Liver (tissue), 8 donors: ENCODE measurements at regions not wholly inside any gene's neighbourhood (a gene's known extent, or its start where the extent isn't known, plus 50 kb on each side); places are given as distances from the start of the nearest gene placed in this dataset.
"Not testable (repeated sequence)": the region's sequence is repeated elsewhere in the genome, so short reads cannot be mapped to it uniquely, and the experiment has no call there.

Experiments
- DNase-seq: peaks from one replicate; pipeline ENCODE4 v3.0.0-alpha.2; 2017; ENCODE audit warnings: low spot score
- H3K27ac ChIP-seq, 2 donors: one replicate each; pipeline ENCODE4 v1.7.0; 2013; ENCODE audit warnings: inconsistent platforms in 2 of 2, low read length in 2 of 2, control low read depth in 1 of 2, low read depth in 1 of 2, mild to moderate bottlenecking in 1 of 2
- H3K27me3 ChIP-seq, 4 donors: one replicate each; pipeline versions ENCODE4 v1.6.1 to v1.7.0; 2013; ENCODE audit warnings: low read length in 3 of 4, inconsistent platforms in 1 of 4, mild to moderate bottlenecking in 1 of 4, moderate library complexity in 1 of 4; ENCODE audit not compliant: control insufficient read depth in 4 of 4, insufficient read depth in 4 of 4
- H3K36me3 ChIP-seq, 4 donors: one replicate each; pipeline versions ENCODE4 v1.6.1 to v1.7.0; 2013; ENCODE audit warnings: low read length in 3 of 4, mild to moderate bottlenecking in 3 of 4, low read depth in 1 of 4, moderate library complexity in 1 of 4; ENCODE audit not compliant: control insufficient read depth in 4 of 4, insufficient read depth in 3 of 4
- H3K4me1 ChIP-seq, 4 donors: one replicate each; pipeline versions ENCODE4 v1.6.1 to v1.7.0; 2013; ENCODE audit warnings: low read length in 3 of 4, mild to moderate bottlenecking in 3 of 4, moderate library complexity in 1 of 4; ENCODE audit not compliant: control insufficient read depth in 4 of 4, insufficient read depth in 4 of 4
- H3K4me3 ChIP-seq, 3 donors: one replicate each; pipeline versions ENCODE4 v1.6.1 to v1.7.0; 2013; ENCODE audit warnings: low read length in 3 of 3, control low read depth in 1 of 3, low read depth in 1 of 3, mild to moderate bottlenecking in 1 of 3
- H3K9ac ChIP-seq, 2 donors: one replicate each; pipeline ENCODE4 v1.7.0; 2013; ENCODE audit warnings: low read length in 2 of 2, mild to moderate bottlenecking in 2 of 2, moderate library complexity in 2 of 2, control low read depth in 1 of 2, low read depth in 1 of 2
- H3K9me3 ChIP-seq, 4 donors: one replicate each; pipeline versions ENCODE4 v1.6.1 to v1.7.0; 2013; ENCODE audit warnings: low read length in 3 of 4; ENCODE audit not compliant: control insufficient read depth in 4 of 4
- ATF3 ChIP-seq: IDR thresholded peaks from 2 replicates; pipeline ENCODE4 v1.6.1; 2016; ENCODE audit warnings: antibody characterized with exemption
- CTCF ChIP-seq: fragments of 150-350 bp; IDR thresholded peaks from 2 replicates; pipeline ENCODE4 v1.5.1; 2017; ENCODE audit warnings: improper control_type of control experiment, low read depth, low read length; ENCODE audit not compliant: missing input control
- EGR1 ChIP-seq, 2 donors: IDR thresholded peaks; 2 replicates each; pipeline ENCODE4 v1.6.1; 2016 to 2018; ENCODE audit warnings: antibody characterized with exemption in 2 of 2, low read depth in 2 of 2
- FOXA1 ChIP-seq: IDR thresholded peaks from 2 replicates; pipeline ENCODE4 v1.6.1; 2016; ENCODE audit warnings: antibody characterized with exemption
- FOXA2 ChIP-seq: IDR thresholded peaks from 2 replicates; pipeline ENCODE4 v1.6.1; 2016; ENCODE audit warnings: antibody characterized with exemption
- GABPA ChIP-seq, 2 donors: IDR thresholded peaks in 1 of 2; conservative IDR thresholded peaks in 1 of 2; 2 replicates each; pipeline ENCODE4 v1.6.1; 2016; ENCODE audit warnings: antibody characterized with exemption in 2 of 2, mild to moderate bottlenecking in 1 of 2, moderate library complexity in 1 of 2
- HNF4A ChIP-seq, 2 donors: conservative IDR thresholded peaks; 2 replicates each; pipeline ENCODE4 v1.6.1; 2016; ENCODE audit warnings: antibody characterized with exemption in 2 of 2, mild to moderate bottlenecking in 2 of 2
- HNF4G ChIP-seq: IDR thresholded peaks from 2 replicates; pipeline ENCODE4 v1.6.1; 2016; ENCODE audit warnings: antibody characterized with exemption
- JUND ChIP-seq, 2 donors: IDR thresholded peaks; 2 replicates each; pipeline ENCODE4 v1.6.1; 2016; ENCODE audit warnings: antibody characterized with exemption in 2 of 2
- MAX ChIP-seq: IDR thresholded peaks from 2 replicates; pipeline ENCODE4 v1.6.1; 2016; ENCODE audit warnings: antibody characterized with exemption
- NR2F2 ChIP-seq: IDR thresholded peaks from 2 replicates; pipeline ENCODE4 v1.6.1; 2016; ENCODE audit warnings: antibody characterized with exemption
- RAD21 ChIP-seq, 2 donors: IDR thresholded peaks; 2 replicates each; pipeline ENCODE4 v1.6.1; 2016; ENCODE audit warnings: antibody characterized with exemption in 2 of 2, mild to moderate bottlenecking in 2 of 2
- REST ChIP-seq: IDR thresholded peaks from 2 replicates; pipeline ENCODE4 v1.6.1; 2016; ENCODE audit warnings: antibody characterized with exemption, mild to moderate bottlenecking
- RXRA ChIP-seq, 2 donors: IDR thresholded peaks; 2 replicates each; pipeline ENCODE4 v1.6.1; 2017 to 2018; ENCODE audit warnings: antibody characterized with exemption in 2 of 2, mild to moderate bottlenecking in 1 of 2
- SP1 ChIP-seq: IDR thresholded peaks from 2 replicates; pipeline ENCODE4 v1.6.1; 2018; ENCODE audit warnings: antibody characterized with exemption, mild to moderate bottlenecking
- TAF1 ChIP-seq: conservative IDR thresholded peaks from 2 replicates; pipeline ENCODE4 v1.6.1; 2016; ENCODE audit warnings: antibody characterized with exemption, mild to moderate bottlenecking
- YY1 ChIP-seq: IDR thresholded peaks from 2 replicates; pipeline ENCODE4 v1.6.1; 2016; ENCODE audit warnings: antibody characterized with exemption, mild to moderate bottlenecking
- ZBTB33 ChIP-seq: IDR thresholded peaks from 2 replicates; pipeline ENCODE4 v1.6.1; 2016; ENCODE audit warnings: antibody characterized with exemption
- WGBS: extraction: QIAGEN DNeasy Blood & Tissue Kit; methylation state at CpG from one replicate; pipeline ENCODE4 v1.1.7; 2013; 5-methylcytosine and 5-hydroxymethylcytosine counted together
- donor health status: healthy.
- donor health status: healthy.
- donor health status: healthy.
- donor health status: healthy.
- donor health status: healthy.

GRCh38 chr12:116670859-116671258, 67.0 kb downstream of the SPRING1 start:
- no peak for DNase-seq
- Histone ChIP-seq H3K4me3 (no peak overlapping the region), H3K9ac (no peak overlapping the region), H3K4me1 (peaks cover 3 to 6% (median 4%) of the 10 kb centered on the region in 4 donors), H3K9me3 (no peaks in the 10 kb centered on the region), H3K27ac (no peak overlapping the region), H3K36me3 (no peaks in the 10 kb centered on the region), H3K27me3 (no peaks in the 10 kb centered on the region)
- TF ChIP-seq CTCF (no peak), TAF1 (no peak), SP1 (no peak), ATF3 (no peak), MAX (no peak)

GRCh38 chr12:116667752-116668151, 70.1 kb downstream of the SPRING1 start:
- Histone ChIP-seq H3K9ac (no peak overlapping the region), H3K27ac (no peak overlapping the region), H3K4me3 (no peak overlapping the region), H3K4me1 (peaks cover 2 to 13% (median 10%) of the 10 kb centered on the region in 4 donors), H3K27me3 (no peaks in the 10 kb centered on the region), H3K9me3 (no peaks in the 10 kb centered on the region), H3K36me3 (no peaks in the 10 kb centered on the region)
- no peak for DNase-seq
- WGBS, result 95% methylated on average over 10 of the region's 10 CpGs
- no peak for TF ChIP-seq SP1
- TF ChIP-seq CTCF, result no peak
- no peak for TF ChIP-seq HNF4A (conservative IDR thresholded peaks at IDR 0.05)
- no peak for TF ChIP-seq HNF4G
- TF ChIP-seq EGR1 (IDR thresholded peaks at IDR 0.05; ENCODE audit: low read depth in 2 of 2), result no peak
- no peak for TF ChIP-seq NR2F2
- TF ChIP-seq JUND (IDR thresholded peaks at IDR 0.05), result no peak
- TF ChIP-seq ZBTB33, result no peak
- no peak for TF ChIP-seq REST
- no peak for TF ChIP-seq FOXA1
- TF ChIP-seq GABPA (IDR thresholded peaks at IDR 0.05 in 1 of 2, conservative IDR thresholded peaks at IDR 0.05 in 1 of 2), result no peak
- TF ChIP-seq FOXA2, result no peak
- no peak for TF ChIP-seq ATF3
- TF ChIP-seq RAD21 (IDR thresholded peaks at IDR 0.05), result no peak
- TF ChIP-seq MAX, result no peak
- no peak for TF ChIP-seq TAF1
- TF ChIP-seq YY1, result no peak
- TF ChIP-seq RXRA (IDR thresholded peaks at IDR 0.05), result no peak

- not testable (repeated sequence) for H3K4me3 ChIP-seq, DNase-seq, H3K9me3 ChIP-seq, H3K27ac ChIP-seq, H3K36me3 ChIP-seq, H3K9ac ChIP-seq, H3K27me3 ChIP-seq
- 95% methylated on average over 8 of the region's 8 CpGs for WGBS
- H3K4me1 ChIP-seq, result peaks cover 4 to 22% (median 18%) of the 10 kb centered on the region in 4 donors
Measured at GRCh38 chr12:116666829-116667228, 71.0 kb downstream of the SPRING1 start.
